ENCODE measurements at regions not wholly inside any gene's neighbourhood (a gene's known extent, or its start where the extent isn't known, plus 50 kb on each side); places are given as distances from the start of the nearest gene placed in this dataset.
"Not testable (repeated sequence)": the region's sequence is repeated elsewhere in the genome, so short reads cannot be mapped to it uniquely, and the experiment has no call there.

DNA sequence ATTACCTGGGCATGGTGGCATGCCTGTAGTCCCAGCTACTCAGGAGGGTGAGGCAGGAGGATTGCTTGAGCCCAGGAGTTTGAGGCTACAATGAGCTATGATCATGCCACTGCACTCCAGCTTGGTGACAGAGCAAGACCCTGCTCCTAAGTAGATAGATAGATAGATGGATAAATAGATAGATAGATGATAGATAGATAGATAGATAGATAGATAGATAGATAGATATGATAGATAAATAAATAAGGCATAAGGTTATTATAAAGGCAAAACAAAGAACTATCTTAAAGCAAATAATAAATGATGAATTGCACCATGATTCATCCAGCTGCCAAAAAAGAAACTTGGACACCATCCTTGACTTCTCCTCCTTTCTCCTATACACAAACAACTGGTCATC, 82.0 kb upstream of the DLX6 start:
- ATAC-seq = not testable (repeated sequence)

DNA sequence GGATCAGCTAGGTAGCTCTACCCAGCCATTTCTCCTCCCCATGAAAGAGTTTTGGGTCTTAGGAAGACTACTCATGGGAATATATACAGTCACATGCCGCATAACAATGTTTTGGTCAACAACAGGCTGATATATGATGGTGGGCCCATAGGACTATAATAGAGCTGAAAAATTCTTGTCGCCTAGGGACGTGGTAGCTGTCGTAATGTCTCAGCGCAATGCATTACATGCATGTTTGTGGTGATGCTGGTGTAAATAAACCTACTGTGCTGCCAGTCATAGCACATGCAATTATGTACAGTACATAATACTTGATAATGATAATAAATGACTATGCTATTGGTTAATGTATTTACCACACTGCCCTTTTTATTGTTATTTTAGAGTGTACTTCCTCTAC, 78.2 kb upstream of the DLX6 start:
- no peak for FAIRE-seq
- H3K4me2 ChIP-seq (ENCODE audit: control insufficient read depth, insufficient read depth) = no peak overlapping the region
- SMC1A ChIA-PET (ENCODE audit: uncharacterized antibody, unreplicated experiment) = no interaction called here
- POLR2A ChIA-PET = no interaction called here
- 44% methylated on average over 5 of the region's 5 CpGs for WGBS (ENCODE audit: insufficient coverage, insufficient replicate concordance, low lambda C conversion rate, missing lambda C conversion rate)
- ATAC-seq = no peak
- CTCF ChIA-PET = interaction anchor here (1.1 kb wide), 1 partner anchor 15 kb away, joined by 4 read pairs; no protein-coding TSS in a partner anchor
- no peaks in the 10 kb centered on the region for H3K36me3 ChIP-seq (ENCODE audit: control insufficient read depth in 2 of 2, insufficient read depth in 2 of 2, low read length in 1 of 2)
- H3K4me3 ChIP-seq = no peak overlapping the region
- RAD21 ChIA-PET (ENCODE audit: unreplicated experiment) = no interaction called here
- BruUV-seq (replicated peaks) = no TSS peak
- H3K9ac ChIP-seq (ENCODE audit: control insufficient read depth, insufficient read depth, low read length) = no peak overlapping the region
- no peaks in the 10 kb centered on the region for H3K9me3 ChIP-seq (replicated peaks; ENCODE audit: control insufficient read depth, insufficient read depth, low read length)
- H4K20me1 ChIP-seq (ENCODE audit: control insufficient read depth, insufficient read depth) = no peaks in the 10 kb centered on the region
- H3K79me2 ChIP-seq (ENCODE audit: control insufficient read depth, insufficient read depth, low read length) = no peaks in the 10 kb centered on the region
- in situ Hi-C loops (cut with MboI) (no loop called here), intact Hi-C loops (cut with micrococcal nuclease; ENCODE audit: unreplicated experiment) (no loop called here)
- H3K4me1 ChIP-seq (ENCODE audit: control insufficient read depth, insufficient read depth, low read length) = no peaks in the 10 kb centered on the region
- H3K27ac ChIP-seq (ENCODE audit: control insufficient read depth, insufficient read depth) = no peak overlapping the region
- H3K27me3 ChIP-seq (replicated peaks in 1 of 2; ENCODE audit: control insufficient read depth in 2 of 2, insufficient read depth in 2 of 2, low read length in 1 of 2) = no peaks in the 10 kb centered on the region
- no peak for DNase-seq (ENCODE audit: low read depth, low spot score)
- no peak overlapping the region for H2AFZ ChIP-seq (ENCODE audit: control insufficient read depth, low read depth, low read length)
- TF ChIP-seq MTA2 (IDR thresholded peaks at IDR 0.05; ENCODE audit: low read depth) = no peak
- TF ChIP-seq, protein P1, sequence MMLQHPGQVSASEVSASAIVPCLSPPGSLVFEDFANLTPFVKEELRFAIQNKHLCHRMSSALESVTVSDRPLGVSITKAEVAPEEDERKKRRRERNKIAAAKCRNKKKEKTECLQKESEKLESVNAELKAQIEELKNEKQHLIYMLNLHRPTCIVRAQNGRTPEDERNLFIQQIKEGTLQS (IDR thresholded peaks at IDR 0.05; ENCODE audit: borderline replicate concordance, extremely low read depth, low read depth, low read length) = no peak
- TF ChIP-seq, protein P2, sequence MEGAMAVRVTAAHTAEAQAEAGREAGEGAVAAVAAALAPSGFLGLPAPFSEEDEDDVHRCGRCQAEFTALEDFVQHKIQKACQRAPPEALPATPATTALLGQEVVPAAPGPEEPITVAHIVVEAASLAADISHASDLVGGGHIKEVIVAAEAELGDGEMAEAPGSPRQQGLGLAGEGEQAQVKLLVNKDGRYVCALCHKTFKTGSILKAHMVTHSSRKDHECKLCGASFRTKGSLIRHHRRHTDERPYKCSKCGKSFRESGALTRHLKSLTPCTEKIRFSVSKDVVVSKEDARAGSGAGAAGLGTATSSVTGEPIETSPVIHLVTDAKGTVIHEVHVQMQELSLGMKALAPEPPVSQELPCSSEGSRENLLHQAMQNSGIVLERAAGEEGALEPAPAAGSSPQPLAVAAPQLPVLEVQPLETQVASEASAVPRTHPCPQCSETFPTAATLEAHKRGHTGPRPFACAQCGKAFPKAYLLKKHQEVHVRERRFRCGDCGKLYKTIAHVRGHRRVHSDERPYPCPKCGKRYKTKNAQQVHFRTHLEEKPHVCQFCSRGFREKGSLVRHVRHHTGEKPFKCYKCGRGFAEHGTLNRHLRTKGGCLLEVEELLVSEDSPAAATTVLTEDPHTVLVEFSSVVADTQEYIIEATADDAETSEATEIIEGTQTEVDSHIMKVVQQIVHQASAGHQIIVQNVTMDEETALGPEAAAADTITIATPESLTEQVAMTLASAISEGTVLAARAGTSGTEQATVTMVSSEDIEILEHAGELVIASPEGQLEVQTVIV (IDR thresholded peaks at IDR 0.05; ENCODE audit: borderline replicate concordance, partially characterized antibody) = no peak
- TF ChIP-seq NFIC (IDR thresholded peaks at IDR 0.05; ENCODE audit: low read depth, low read length) = no peak
- TF ChIP-seq, protein P3, sequence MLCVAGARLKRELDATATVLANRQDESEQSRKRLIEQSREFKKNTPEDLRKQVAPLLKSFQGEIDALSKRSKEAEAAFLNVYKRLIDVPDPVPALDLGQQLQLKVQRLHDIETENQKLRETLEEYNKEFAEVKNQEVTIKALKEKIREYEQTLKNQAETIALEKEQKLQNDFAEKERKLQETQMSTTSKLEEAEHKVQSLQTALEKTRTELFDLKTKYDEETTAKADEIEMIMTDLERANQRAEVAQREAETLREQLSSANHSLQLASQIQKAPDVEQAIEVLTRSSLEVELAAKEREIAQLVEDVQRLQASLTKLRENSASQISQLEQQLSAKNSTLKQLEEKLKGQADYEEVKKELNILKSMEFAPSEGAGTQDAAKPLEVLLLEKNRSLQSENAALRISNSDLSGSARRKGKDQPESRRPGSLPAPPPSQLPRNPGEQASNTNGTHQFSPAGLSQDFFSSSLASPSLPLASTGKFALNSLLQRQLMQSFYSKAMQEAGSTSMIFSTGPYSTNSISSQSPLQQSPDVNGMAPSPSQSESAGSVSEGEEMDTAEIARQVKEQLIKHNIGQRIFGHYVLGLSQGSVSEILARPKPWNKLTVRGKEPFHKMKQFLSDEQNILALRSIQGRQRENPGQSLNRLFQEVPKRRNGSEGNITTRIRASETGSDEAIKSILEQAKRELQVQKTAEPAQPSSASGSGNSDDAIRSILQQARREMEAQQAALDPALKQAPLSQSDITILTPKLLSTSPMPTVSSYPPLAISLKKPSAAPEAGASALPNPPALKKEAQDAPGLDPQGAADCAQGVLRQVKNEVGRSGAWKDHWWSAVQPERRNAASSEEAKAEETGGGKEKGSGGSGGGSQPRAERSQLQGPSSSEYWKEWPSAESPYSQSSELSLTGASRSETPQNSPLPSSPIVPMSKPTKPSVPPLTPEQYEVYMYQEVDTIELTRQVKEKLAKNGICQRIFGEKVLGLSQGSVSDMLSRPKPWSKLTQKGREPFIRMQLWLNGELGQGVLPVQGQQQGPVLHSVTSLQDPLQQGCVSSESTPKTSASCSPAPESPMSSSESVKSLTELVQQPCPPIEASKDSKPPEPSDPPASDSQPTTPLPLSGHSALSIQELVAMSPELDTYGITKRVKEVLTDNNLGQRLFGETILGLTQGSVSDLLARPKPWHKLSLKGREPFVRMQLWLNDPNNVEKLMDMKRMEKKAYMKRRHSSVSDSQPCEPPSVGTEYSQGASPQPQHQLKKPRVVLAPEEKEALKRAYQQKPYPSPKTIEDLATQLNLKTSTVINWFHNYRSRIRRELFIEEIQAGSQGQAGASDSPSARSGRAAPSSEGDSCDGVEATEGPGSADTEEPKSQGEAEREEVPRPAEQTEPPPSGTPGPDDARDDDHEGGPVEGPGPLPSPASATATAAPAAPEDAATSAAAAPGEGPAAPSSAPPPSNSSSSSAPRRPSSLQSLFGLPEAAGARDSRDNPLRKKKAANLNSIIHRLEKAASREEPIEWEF (IDR thresholded peaks at IDR 0.05; ENCODE audit: insufficient replicate concordance, low read depth, low read length) = no peak
- TF ChIP-seq, protein P4, sequence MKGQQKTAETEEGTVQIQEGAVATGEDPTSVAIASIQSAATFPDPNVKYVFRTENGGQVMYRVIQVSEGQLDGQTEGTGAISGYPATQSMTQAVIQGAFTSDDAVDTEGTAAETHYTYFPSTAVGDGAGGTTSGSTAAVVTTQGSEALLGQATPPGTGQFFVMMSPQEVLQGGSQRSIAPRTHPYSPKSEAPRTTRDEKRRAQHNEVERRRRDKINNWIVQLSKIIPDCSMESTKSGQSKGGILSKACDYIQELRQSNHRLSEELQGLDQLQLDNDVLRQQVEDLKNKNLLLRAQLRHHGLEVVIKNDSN (IDR thresholded peaks at IDR 0.05; ENCODE audit: borderline replicate concordance, extremely low read length, insufficient read depth, low read depth, low read length) = no peak
- no peak for TF ChIP-seq RBBP5 (conservative IDR thresholded peaks at IDR 0.05)
- no peak for TF ChIP-seq HCFC1 (IDR thresholded peaks at IDR 0.05; ENCODE audit: low read length)
- no peak for TF ChIP-seq PAX8 (IDR thresholded peaks at IDR 0.05)

More for the DNA sequence above, 82.0 kb upstream of the DLX6 start:
- CTCF ChIA-PET; in situ Hi-C loops (cut with MboI); POLR2A ChIA-PET; RAD21 ChIA-PET (ENCODE audit: unreplicated experiment); H3K4me3 ChIP-seq; SMC1A ChIA-PET (ENCODE audit: uncharacterized antibody, unreplicated experiment); DNase-seq (ENCODE audit: low read depth, low spot score); H4K20me1 ChIP-seq (ENCODE audit: control insufficient read depth, insufficient read depth); BruUV-seq (replicated peaks); H2AFZ ChIP-seq (ENCODE audit: control insufficient read depth, low read depth, low read length); FAIRE-seq; intact Hi-C loops (cut with micrococcal nuclease; ENCODE audit: unreplicated experiment); H3K36me3 ChIP-seq (ENCODE audit: control insufficient read depth in 2 of 2, insufficient read depth in 2 of 2, low read length in 1 of 2); H3K27ac ChIP-seq (ENCODE audit: control insufficient read depth, insufficient read depth); H3K79me2 ChIP-seq (ENCODE audit: control insufficient read depth, insufficient read depth, low read length); H3K27me3 ChIP-seq (replicated peaks in 1 of 2; ENCODE audit: control insufficient read depth in 2 of 2, insufficient read depth in 2 of 2, low read length in 1 of 2); H3K9ac ChIP-seq (ENCODE audit: control insufficient read depth, insufficient read depth, low read length); H3K4me2 ChIP-seq (ENCODE audit: control insufficient read depth, insufficient read depth); H3K9me3 ChIP-seq (replicated peaks; ENCODE audit: control insufficient read depth, insufficient read depth, low read length); H3K4me1 ChIP-seq (ENCODE audit: control insufficient read depth, insufficient read depth, low read length): not testable (repeated sequence)

Measured in GM12878 (cell line).